Activated naive CD4-positive, alpha-beta T cell treated with anti-CD3 and anti-CD28 coated beads, Interleukin-2, amount 50 U/mL, for 16 hours (primary cell): ENCODE measurements at regions not wholly inside any gene's neighbourhood (a gene's known extent, or its start where the extent isn't known, plus 50 kb on each side); places are given as distances from the start of the nearest gene placed in this dataset.

Experiments used
- DNase-seq: peaks from one replicate; pipeline ENCODE4 v3.0.0-alpha.2; 2020

DNA sequence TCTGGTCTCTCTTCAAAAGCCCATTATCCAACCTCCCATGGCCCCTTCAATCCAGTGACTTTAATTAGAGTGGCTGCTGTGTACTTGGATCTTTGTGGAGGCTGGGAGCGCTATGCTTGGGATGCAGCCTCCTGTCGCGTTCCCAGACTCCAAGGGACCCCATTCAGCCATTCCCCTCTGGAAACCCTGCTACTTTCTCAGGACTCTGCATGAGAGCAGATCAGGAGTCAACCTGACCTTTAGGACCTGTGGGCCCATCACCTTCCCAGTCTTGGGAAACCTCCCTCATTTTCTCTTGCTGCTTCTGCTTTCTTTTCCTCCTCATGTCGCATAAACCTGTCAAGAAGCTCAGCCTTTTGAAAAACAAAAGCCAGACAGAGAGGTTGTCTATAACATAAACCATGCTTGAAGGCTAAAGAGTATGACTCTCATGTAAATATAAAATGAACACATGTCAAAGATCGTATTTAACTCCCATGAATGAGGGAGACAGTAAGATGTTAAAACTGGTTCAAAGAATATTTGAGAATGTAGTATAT lies 143.1 kb upstream of the PELI1 start:
- DNase-seq = no peak

GRCh38 chr2:64288321-64289193 lies 144.3 kb upstream of the PELI1 start:
- DNase-seq = no peak

DNA sequence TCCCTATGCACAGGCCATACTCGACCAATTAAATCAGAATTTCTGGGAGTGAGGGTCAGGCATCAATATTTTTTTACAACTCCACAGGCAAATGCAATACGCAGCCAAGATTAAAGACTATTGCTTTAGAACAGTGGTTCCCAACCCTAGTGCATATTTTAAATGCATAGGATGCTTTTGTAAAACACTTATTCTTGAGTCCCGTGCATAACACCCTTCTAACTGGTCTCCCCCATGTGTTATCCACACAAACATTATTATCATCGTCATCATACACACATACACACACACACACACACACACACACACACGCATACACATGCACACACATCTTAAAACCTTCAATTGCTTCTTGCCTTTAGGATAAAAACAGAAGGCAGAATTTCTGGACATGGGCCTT lies 145.0 kb upstream of the PELI1 start:
- no peak for DNase-seq

GRCh38 chr2:64289737-64290136 lies 145.5 kb upstream of the PELI1 start:
- DNase-seq = no peak

- DNase-seq = no peak
Measured at GRCh38 chr2:64291181-64291580, 147.0 kb upstream of the PELI1 start.

DNA sequence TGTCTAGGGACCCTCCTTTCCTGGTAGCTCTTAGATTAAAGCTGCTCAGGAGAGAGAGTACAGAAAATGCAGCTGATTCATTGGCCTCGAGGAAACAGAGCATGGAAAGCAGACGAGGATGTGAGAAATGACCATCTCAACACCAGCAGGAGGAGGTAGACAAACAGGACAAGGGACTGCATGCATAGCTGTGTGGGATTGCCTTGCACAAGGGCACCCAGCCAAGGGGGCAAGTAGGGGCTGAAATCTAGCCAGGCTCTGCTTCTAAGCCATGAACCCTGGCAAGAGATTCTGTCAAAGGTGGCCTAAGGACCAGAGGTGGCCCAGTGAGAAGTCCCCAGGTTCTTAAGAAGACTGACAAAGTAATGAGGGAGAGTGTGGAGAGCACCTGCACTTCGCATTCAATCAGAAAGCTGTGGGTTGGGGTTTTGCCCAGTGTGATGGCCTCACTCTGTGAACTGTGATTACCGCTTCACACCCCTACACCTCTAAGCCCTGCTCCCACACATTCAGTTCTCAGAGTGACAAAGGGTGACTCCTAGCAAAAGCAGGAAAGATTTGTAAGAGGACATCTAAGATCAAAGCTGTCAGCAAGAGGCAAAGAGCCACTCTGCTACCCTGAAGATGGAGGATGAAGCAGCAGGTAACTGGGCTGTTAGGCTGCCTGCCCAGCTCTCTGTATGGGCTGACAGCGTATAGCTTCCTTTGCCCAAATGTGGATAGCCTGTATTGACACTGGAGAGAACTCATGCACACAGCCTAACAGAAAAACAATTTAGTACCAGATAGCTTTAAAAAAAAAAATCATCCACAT lies 151.3 kb upstream of the PELI1 start:
- DNase-seq = peak; percentile 31

- no peak for DNase-seq
Measured at GRCh38 chr2:64296140-64296480, 151.9 kb upstream of the PELI1 start.

GRCh38 chr2:64296695-64297346 lies 152.6 kb upstream of the PELI1 start:
- no peak for DNase-seq

GRCh38 chr2:64298161-64298560 lies 153.9 kb upstream of the PELI1 start:
- no peak for DNase-seq

DNA sequence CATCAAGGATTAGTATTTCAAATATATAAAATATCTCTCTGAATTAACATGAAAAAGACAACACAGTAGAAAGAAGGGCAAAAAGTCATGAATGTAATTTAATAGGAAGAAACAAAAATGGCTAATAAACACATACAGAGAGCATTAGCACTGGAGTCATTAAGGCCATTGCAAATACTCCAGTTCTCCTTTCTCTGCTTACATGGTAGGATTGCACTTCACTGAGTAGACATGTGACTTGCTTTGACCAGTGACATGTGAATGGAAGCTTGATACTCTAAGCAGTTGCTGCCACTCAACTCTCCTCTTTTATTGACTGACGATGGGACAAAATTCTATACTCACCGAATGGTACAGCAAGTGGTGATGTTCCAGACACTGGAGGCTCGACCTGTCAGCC lies 153.9 kb upstream of the LGALSL start:
- DNase-seq = no peak

DNA sequence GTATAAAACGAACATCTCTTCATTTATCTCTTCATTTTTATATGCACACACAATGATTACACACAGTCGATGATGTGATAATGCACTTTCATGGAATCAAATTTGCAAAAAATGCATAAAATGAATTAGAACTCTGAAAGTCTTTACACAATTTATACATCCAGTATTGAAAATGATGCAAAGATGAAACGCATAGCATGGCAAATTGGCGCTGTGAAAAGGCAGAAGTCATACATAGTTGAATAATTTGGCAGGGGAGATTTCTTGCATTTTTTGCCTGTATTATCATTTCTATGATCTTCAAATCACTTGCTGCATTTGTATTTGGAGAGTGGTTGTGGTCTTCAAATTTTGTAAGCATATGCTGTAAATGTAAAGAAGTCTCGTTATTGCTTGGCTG lies 150.7 kb upstream of the LGALSL start:
- no peak for DNase-seq

GRCh38 chr2:64307421-64307820 lies 146.5 kb upstream of the LGALSL start:
- no peak for DNase-seq

- no peak for DNase-seq
Measured at GRCh38 chr2:64311191-64311910, 142.6 kb upstream of the LGALSL start.

GRCh38 chr2:64311948-64312621 lies 141.9 kb upstream of the LGALSL start:
- DNase-seq = no peak

DNA sequence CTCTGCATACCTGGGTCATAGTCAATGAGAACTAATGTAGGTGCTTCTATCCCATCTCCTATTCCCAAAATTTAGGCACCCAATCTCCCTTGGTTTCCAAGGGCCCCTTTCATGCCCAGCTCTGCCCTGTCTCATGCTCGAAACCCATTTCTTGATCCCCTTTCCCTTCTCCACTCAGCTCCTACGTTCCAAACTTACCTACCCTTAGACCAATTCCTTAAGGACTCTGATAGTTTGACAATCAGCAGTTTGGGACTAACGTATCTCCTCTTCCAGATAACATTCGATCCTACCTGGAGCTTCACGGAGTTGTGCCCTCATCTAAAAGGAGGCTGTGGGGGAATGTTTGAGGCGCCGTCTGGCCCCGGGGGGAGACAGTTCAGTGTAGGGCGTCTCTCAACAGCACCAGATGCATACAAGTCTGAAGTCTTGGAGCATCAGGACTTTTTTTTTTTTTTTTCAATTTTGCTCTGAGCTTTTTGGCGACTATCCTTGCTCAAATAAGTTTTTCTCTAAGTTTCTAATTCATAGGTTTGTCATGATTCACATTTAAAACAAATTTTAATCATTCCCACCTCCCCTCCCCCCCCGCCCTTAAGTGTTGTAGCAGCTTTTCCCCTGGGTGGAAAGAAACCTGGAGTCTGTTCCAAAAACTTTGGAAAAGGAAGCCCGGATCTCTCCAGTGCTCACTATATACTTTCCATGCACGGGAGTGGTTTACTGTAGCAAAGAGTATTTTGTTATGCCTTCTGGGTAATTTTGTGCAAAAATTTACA lies 141.2 kb upstream of the LGALSL start:
- no peak for DNase-seq

DNA sequence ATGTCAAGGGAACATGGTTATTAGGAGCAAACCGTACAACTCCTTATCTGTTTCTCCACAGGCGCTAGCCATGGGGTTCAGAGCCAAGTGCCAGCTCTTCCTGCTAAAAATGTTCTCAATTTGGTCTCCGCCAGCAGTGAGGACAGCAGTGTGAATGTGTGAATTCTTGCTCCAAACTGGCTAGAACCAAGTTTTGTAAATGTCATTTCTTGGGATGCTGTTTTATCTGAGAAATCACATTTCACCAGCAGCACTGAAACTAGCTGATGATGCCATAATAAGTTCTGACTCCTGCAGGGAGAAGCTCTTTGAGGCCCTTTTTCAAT lies 140.6 kb upstream of the LGALSL start:
- no peak for DNase-seq

GRCh38 chr2:64315291-64315960 lies 138.5 kb upstream of the LGALSL start:
- no peak for DNase-seq

DNA sequence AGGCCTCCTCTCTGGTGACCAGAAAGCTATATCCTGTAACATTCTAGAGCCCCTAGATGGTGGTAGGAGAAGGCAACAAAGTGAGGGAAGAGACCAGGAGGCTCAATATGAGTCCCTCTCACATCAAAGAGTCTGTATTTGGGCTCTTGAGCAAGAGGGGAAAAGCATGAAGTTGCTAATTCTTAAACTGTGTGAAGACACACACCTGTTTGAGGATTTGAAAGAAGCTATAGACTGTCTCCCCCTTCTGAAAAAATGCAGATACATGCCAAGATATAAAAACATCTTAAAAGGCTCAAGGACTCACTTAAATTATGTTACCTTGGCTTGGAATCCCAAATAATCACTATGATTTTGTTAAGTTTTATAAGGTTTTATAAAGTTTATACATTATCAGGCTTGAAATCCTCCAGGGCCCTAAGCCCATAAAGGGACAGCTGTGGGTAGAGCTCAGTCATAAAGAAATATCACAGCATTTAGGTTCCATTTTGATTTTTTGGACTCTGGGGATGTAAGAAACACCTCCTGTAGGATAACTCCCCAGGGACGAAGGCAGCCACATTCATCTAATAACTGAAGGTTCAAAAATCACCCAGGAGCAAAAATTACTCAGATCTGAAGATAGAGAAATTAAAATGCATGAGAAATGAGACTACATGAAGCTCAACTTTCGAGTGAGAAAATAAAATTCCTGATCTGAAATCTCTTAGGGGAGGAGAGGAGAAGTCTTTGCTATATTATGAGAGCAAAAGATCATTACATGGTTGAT lies 136.1 kb upstream of the LGALSL start:
- no peak for DNase-seq

DNA sequence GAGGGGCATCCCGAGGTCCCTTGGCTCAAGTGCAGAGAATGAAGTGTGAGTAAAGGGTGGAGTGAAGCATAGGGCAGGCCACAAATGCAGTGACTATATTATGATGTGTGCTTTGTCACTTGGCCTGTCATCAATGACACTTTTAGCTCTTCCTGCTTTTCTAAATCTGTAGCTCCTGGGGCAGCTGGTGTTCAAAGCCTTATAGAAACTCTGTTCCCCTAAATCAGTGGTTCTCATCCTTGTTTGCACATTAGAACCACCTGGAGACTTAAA lies 135.6 kb upstream of the LGALSL start:
- no peak for DNase-seq

DNA sequence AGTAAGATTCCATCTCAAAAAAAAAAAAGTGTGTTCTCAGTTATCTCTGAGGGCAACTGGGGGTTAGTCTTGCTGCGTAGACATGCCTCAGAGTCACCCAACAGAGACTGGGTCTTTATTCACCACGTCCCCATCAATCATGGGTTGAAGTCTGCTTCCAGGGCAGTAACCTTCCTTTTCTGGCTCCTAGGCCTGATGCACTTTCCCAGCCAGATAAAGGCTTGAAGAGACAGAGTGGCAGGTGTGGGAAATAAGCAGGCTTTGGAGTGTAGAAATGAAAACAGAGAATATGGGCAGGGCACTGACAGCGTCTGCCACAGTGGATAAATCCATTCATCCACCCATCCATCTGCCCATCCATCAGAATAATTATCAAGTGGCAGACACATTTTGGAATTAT lies 134.1 kb upstream of the LGALSL start:
- no peak for DNase-seq
